Naive B cell (primary cell): ENCODE measurements at regions not wholly inside any gene's neighbourhood (a gene's known extent, or its start where the extent isn't known, plus 50 kb on each side); places are given as distances from the start of the nearest gene placed in this dataset.

Experiments
- ATAC-seq, 2 donors: fragments of 150-1000 bp; cut with Tn5 transposase; 2 replicates each; pipeline ENCODE4 v1.10.0; 2021; ENCODE audit warnings: low read depth in 2 of 2, mild to moderate bottlenecking in 2 of 2, moderate library complexity in 2 of 2
- DNase-seq: peaks from one replicate; pipeline ENCODE4 v3.0.0; 2022
- H3K27ac Mint-ChIP-seq, 6 donors: one replicate each; pipeline ENCODE4 v1.8.0; 2020 to 2022; ENCODE audit warnings: mild to moderate bottlenecking in 6 of 6, mixed read lengths in 6 of 6, moderate library complexity in 5 of 6, inconsistent platforms in 2 of 6
- H3K27me3 Mint-ChIP-seq, 3 donors: one replicate each; pipeline ENCODE4 v1.8.0; 2021 to 2022; ENCODE audit warnings: mixed read lengths in 3 of 3, mild to moderate bottlenecking in 1 of 3
- H3K36me3 Mint-ChIP-seq, 2 donors: one replicate each; pipeline ENCODE4 v1.8.0; 2020 to 2022; ENCODE audit warnings: mixed read lengths in 2 of 2, inconsistent platforms in 1 of 2, mild to moderate bottlenecking in 1 of 2
- H3K4me1 Mint-ChIP-seq, 3 donors: one replicate each; pipeline ENCODE4 v1.8.0; 2020 to 2022; ENCODE audit warnings: mixed read lengths in 3 of 3, inconsistent platforms in 1 of 3, mild to moderate bottlenecking in 1 of 3, moderate library complexity in 1 of 3
- H3K4me3 Mint-ChIP-seq, 8 donors: one replicate each; pipeline ENCODE4 v1.8.0; 2020 to 2022; ENCODE audit warnings: mild to moderate bottlenecking in 8 of 8, mixed read lengths in 8 of 8, moderate library complexity in 8 of 8, inconsistent platforms in 2 of 8
- H3K9me3 Mint-ChIP-seq, 7 donors: one replicate each; pipeline ENCODE4 v1.8.0; 2020 to 2022; ENCODE audit warnings: mixed read lengths in 7 of 7, mild to moderate bottlenecking in 5 of 7, inconsistent platforms in 2 of 7, moderate library complexity in 1 of 7

DNA sequence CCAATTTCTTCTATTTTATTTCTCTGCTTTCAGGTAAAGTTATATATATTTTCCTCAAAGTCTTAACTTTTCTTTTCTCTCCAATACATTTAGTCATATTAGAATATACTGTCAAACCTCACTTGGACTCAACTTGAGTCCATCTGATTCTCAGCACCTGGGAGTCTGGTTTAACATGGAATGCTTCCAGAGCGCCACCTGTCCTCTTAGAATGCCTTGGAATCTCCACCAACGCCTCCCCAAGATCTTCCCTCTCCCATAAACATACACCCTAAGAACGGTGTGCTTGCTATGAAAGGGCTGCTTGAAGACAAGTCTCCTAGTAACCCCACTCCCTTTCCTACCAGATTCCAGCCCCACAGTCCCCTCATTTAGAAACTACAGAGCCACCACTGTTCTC, 229.1 kb upstream of the MKLN1 start:
- H3K36me3 Mint-ChIP-seq: peaks cover 15 to 21% of the 10 kb centered on the region in 2 donors

DNA sequence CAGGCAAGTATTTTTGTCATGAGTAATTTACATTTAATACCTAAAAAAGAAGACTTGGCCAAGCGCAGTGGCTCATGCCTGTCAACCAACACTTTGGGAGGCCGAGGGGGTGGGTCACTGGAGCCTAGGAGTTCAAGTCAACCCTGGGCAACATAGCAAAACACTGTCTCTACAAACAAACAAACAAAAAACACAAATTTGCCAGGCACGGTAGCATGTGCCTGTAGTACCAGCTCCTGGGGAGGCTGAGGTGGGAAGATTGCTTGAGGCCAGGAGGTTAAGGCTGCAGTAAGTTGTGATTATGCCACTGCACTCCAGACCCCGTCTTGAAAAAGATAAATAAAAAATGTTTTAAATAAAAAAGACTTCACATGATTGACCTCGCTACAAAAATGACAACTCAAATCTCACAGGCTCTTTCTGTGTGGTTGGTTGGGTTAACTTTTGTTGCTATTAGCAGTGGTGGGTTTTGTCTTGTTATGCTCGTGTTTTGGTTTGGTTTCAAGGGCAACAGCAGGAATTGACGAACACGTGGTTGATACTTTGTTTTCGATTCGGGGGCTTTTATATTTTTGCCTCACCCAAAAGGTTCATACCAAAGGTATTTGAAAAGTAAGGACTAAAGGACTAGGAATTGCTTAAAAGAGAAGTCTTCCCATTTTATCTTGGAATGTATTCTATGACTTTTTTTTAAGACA, 227.2 kb upstream of the MKLN1 start:
- ATAC-seq: no peak
- peaks cover 11 to 18% of the 10 kb centered on the region in 2 donors for H3K36me3 Mint-ChIP-seq
- H3K4me3 Mint-ChIP-seq: peak overlapping the region in 7 of 8 donors; percentile 8 to 56 (median 29)

More for the DNA sequence above, 229.1 kb upstream of the MKLN1 start:
- peak overlapping the region in 4 of 8 donors; percentile 7 to 63 (median 34) for H3K4me3 Mint-ChIP-seq
- DNase-seq: no peak
- ATAC-seq: no peak
- no peaks in the 10 kb centered on the region for H3K27me3 Mint-ChIP-seq
- no peaks in the 10 kb centered on the region for H3K9me3 Mint-ChIP-seq
- peaks cover 74 to 91% (median 80%) of the 10 kb centered on the region in 3 donors for H3K4me1 Mint-ChIP-seq
- peak overlapping the region in 4 of 6 donors; percentile 3 to 84 (median 80) for H3K27ac Mint-ChIP-seq

DNA sequence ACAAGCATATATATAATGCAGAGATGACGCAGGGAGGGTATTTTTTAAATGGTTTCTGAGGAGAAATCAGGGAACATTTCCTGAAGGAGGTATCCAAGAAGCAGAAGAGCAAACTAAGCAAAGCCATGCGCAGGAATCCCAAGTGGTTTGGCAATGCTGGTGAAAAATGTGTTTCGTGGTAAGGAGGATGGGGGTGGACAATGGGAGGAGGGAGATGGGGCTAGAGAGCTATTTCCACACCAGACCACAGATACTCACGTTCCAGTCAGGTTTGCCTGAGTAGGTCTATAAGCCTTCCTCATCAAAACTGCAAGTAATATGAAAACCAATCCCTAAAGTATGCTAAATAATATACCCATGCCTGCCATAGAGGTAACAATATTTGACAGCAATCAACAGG, 223.7 kb upstream of the MKLN1 start:
- H3K27ac Mint-ChIP-seq: peak overlapping the region; percentile 50 to 100 (median 96)
- H3K27me3 Mint-ChIP-seq: peaks cover 0 to 5% (median 0%) of the 10 kb centered on the region in 3 donors
- DNase-seq (no peak), ATAC-seq (no peak)
- H3K36me3 Mint-ChIP-seq: peaks cover 15 to 40% of the 10 kb centered on the region in 2 donors
- peak overlapping the region; percentile 43 to 93 (median 85) for H3K4me3 Mint-ChIP-seq
- peaks cover 66 to 71% (median 69%) of the 10 kb centered on the region in 3 donors for H3K4me1 Mint-ChIP-seq
- peaks cover 0 to 4% (median 1%) of the 10 kb centered on the region in 7 donors for H3K9me3 Mint-ChIP-seq

More for the DNA sequence above, 227.2 kb upstream of the MKLN1 start:
- DNase-seq: no peak
- no peaks in the 10 kb centered on the region for H3K27me3 Mint-ChIP-seq
- no peaks in the 10 kb centered on the region for H3K9me3 Mint-ChIP-seq
- peak overlapping the region; percentile 17 to 100 (median 64) for H3K27ac Mint-ChIP-seq
- H3K4me1 Mint-ChIP-seq: peaks cover 79 to 91% (median 86%) of the 10 kb centered on the region in 3 donors

GRCh38 chr7:131104596-131105293, 222.9 kb upstream of the MKLN1 start:
- Mint-ChIP-seq H3K36me3 (peaks cover 15 to 40% of the 10 kb centered on the region in 2 donors), H3K27me3 (peaks cover 0 to 5% (median 0%) of the 10 kb centered on the region in 3 donors), H3K4me1 (peaks cover 71 to 74% (median 73%) of the 10 kb centered on the region in 3 donors), H3K27ac (peak overlapping the region; percentile 94 to 100 (median 96)), H3K4me3 (peak overlapping the region; percentile 79 to 93 (median 89)), H3K9me3 (peaks cover 0 to 4% (median 1%) of the 10 kb centered on the region in 7 donors)
- DNase-seq (no peak), ATAC-seq (no peak)

- Mint-ChIP-seq H3K27me3 (peaks cover 0 to 5% (median 0%) of the 10 kb centered on the region in 3 donors), H3K9me3 (peaks cover 0 to 4% (median 1%) of the 10 kb centered on the region in 7 donors), H3K36me3 (peaks cover 12 to 40% of the 10 kb centered on the region in 2 donors), H3K4me1 (peaks cover 70 to 72% (median 70%) of the 10 kb centered on the region in 3 donors), H3K27ac (peak overlapping the region; percentile 94 to 100 (median 96)), H3K4me3 (peak overlapping the region; percentile 79 to 93 (median 89))
- DNase-seq (no peak), ATAC-seq (no peak)
Observed at GRCh38 chr7:131105294-131105798, 222.3 kb upstream of the MKLN1 start.

GRCh38 chr7:131105799-131106680, 221.6 kb upstream of the MKLN1 start:
- Mint-ChIP-seq H3K4me3 (peak overlapping the region; percentile 79 to 100 (median 99)), H3K27me3 (peaks cover 0 to 5% (median 0%) of the 10 kb centered on the region in 3 donors), H3K36me3 (peaks cover 7 to 40% of the 10 kb centered on the region in 2 donors), H3K27ac (peak overlapping the region; percentile 99 to 100 (median 100)), H3K4me1 (peaks cover 70 to 72% (median 71%) of the 10 kb centered on the region in 3 donors), H3K9me3 (peaks cover 0 to 4% (median 1%) of the 10 kb centered on the region in 7 donors)
- DNase-seq (peak; percentile 99), ATAC-seq (peak; percentile 66 to 67)

- Mint-ChIP-seq H3K9me3 (peaks cover 0 to 4% (median 1%) of the 10 kb centered on the region in 7 donors), H3K27me3 (peaks cover 0 to 5% (median 0%) of the 10 kb centered on the region in 3 donors)
- ATAC-seq: peak; percentile 3
Observed at GRCh38 chr7:131106681-131107336, 220.9 kb upstream of the MKLN1 start.

GRCh38 chr7:131107337-131108211, 220.1 kb upstream of the MKLN1 start:
- peak overlapping the region; percentile 79 to 100 (median 99) for H3K4me3 Mint-ChIP-seq
- peak; percentile 45 for ATAC-seq

More at GRCh38 chr7:131106681-131107336, 220.9 kb upstream of the MKLN1 start:
- DNase-seq: peak; percentile 70
- Mint-ChIP-seq H3K36me3 (peaks cover 7 to 38% of the 10 kb centered on the region in 2 donors), H3K27ac (peak overlapping the region; percentile 99 to 100 (median 100)), H3K4me3 (peak overlapping the region; percentile 79 to 100 (median 99)), H3K4me1 (peaks cover 69 to 72% (median 71%) of the 10 kb centered on the region in 3 donors)

DNA sequence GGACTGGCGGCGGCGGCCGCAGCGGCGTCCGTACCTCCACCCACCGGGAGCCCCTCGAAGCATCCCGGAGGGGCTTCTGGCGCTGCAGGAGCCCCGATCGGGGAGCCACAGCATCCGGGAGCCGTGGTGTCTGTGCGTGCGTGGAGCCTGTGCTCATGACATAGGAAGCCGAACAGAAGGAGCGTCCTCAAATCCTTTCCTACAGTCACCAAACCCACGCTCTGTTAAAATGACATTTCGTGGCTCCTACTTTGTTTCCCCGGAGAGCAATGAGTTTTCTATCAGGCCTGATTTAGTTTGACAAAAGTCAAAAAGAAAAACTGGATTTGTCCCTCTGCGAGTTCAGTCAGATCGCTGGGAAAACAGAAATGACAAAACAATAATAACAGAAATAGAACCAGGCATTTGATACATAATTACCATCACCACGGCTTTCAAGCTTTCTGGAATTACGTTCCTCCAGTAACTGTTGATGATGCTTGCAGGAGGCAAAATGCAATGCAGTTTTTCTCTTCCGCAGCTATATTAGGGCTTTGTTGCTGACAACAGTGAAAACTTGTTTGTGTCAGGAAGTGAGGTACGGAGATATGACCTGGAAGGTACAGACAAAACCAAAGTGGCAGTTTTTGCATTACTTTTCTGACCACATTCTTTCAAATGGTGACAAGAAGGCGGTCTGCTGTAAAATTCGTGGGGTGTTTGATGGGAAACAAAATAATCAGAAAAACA, 219.3 kb upstream of the MKLN1 start:
- DNase-seq (no peak), ATAC-seq (no peak)
- H3K27ac Mint-ChIP-seq: peak overlapping the region; percentile 99 to 100 (median 100)
- H3K9me3 Mint-ChIP-seq: peaks cover 0 to 4% (median 1%) of the 10 kb centered on the region in 7 donors
- H3K36me3 Mint-ChIP-seq: peaks cover 7 to 31% of the 10 kb centered on the region in 2 donors
- peak overlapping the region; percentile 79 to 100 (median 99) for H3K4me3 Mint-ChIP-seq
- H3K27me3 Mint-ChIP-seq: peaks cover 0 to 5% (median 0%) of the 10 kb centered on the region in 3 donors
- peaks cover 65 to 68% (median 67%) of the 10 kb centered on the region in 3 donors for H3K4me1 Mint-ChIP-seq

More at GRCh38 chr7:131107337-131108211, 220.1 kb upstream of the MKLN1 start:
- Mint-ChIP-seq H3K9me3 (peaks cover 0 to 4% (median 1%) of the 10 kb centered on the region in 7 donors), H3K36me3 (peaks cover 7 to 32% of the 10 kb centered on the region in 2 donors), H3K27ac (peak overlapping the region; percentile 99 to 100 (median 100)), H3K27me3 (peaks cover 0 to 5% (median 0%) of the 10 kb centered on the region in 3 donors), H3K4me1 (peaks cover 65 to 72% (median 68%) of the 10 kb centered on the region in 3 donors)
- DNase-seq: peak; percentile 90

- Mint-ChIP-seq H3K27ac (peak overlapping the region; percentile 99 to 100 (median 100)), H3K9me3 (peaks cover 0 to 4% (median 1%) of the 10 kb centered on the region in 7 donors), H3K4me3 (peak overlapping the region; percentile 79 to 100 (median 99)), H3K36me3 (peaks cover 4 to 22% of the 10 kb centered on the region in 2 donors), H3K27me3 (peaks cover 0 to 5% (median 0%) of the 10 kb centered on the region in 3 donors), H3K4me1 (peaks cover 57 to 60% (median 59%) of the 10 kb centered on the region in 3 donors)
- DNase-seq (no peak), ATAC-seq (no peak)
Observed at GRCh38 chr7:131109011-131109758, 218.5 kb upstream of the MKLN1 start.
